ENCODE measurements at regions not wholly inside any gene's neighbourhood (a gene's known extent, or its start where the extent isn't known, plus 50 kb on each side); places are given as distances from the start of the nearest gene placed in this dataset.

DNA sequence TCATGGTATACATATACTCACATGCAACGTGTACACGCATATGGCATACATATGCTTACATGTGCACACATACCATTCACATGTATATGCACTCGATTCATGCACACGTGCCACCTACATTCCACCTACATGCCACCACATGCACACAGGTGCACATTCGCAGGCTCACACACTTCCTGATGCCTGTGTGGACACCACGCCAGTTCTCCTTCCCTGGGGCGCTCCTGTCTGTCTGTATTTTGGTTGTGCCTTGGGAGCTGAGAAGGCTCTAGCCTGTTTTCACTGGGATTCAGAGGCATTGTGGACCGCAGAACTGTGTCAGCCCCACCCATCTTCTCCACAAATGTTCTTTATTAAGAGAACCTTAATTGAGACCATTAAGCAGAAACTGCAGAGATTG lies 96.6 kb upstream of the CTDP1 start:
- TF ChIP-seq CTCF (IDR thresholded peaks at IDR 0.05) = no peak
- no peak overlapping the region for H3K27ac ChIP-seq
- intact Hi-C loops (cut with DNase I) = loop anchor here in 1 of 10 donors (10.0 kb wide), 1 partner anchor 62 kb away; no protein-coding TSS in a partner anchor
- peaks cover 0 to 15% (median 4%) of the 10 kb centered on the region in 9 donors for H3K4me1 ChIP-seq
- peaks cover 0 to 3% (median 0%) of the 10 kb centered on the region in 11 donors for H3K9me3 ChIP-seq
- ATAC-seq (no peak), DNase-seq (no peak)
- no peak overlapping the region for H3K4me3 ChIP-seq
- peaks cover 0 to 9% (median 0%) of the 10 kb centered on the region in 7 donors for H3K27me3 ChIP-seq
- 89 to 92% methylated on average over 8 of the region's 8 CpGs for WGBS, 2 donors
- no peaks in the 10 kb centered on the region for H3K36me3 ChIP-seq

- ATAC-seq = no peak
- H3K27me3 ChIP-seq = peaks cover 0 to 7% (median 0%) of the 10 kb centered on the region in 7 donors
- H3K4me1 ChIP-seq = peaks cover 0 to 15% (median 4%) of the 10 kb centered on the region in 9 donors
- DNase-seq = no peak
- no peak overlapping the region for H3K4me3 ChIP-seq
- intact Hi-C loops (cut with DNase I) = loop anchor here in 1 of 10 donors (10.0 kb wide), 1 partner anchor 61 kb away; no protein-coding TSS in a partner anchor
- no peak overlapping the region for H3K27ac ChIP-seq
- TF ChIP-seq CTCF (IDR thresholded peaks at IDR 0.05) = no peak
- peaks cover 0 to 3% (median 0%) of the 10 kb centered on the region in 11 donors for H3K9me3 ChIP-seq
- H3K36me3 ChIP-seq = no peaks in the 10 kb centered on the region
- 87 to 90% methylated on average over 13 of the region's 13 CpGs for WGBS, 2 donors
Measured at GRCh38 chr18:79583426-79583825, 96.2 kb upstream of the CTDP1 start.

DNA sequence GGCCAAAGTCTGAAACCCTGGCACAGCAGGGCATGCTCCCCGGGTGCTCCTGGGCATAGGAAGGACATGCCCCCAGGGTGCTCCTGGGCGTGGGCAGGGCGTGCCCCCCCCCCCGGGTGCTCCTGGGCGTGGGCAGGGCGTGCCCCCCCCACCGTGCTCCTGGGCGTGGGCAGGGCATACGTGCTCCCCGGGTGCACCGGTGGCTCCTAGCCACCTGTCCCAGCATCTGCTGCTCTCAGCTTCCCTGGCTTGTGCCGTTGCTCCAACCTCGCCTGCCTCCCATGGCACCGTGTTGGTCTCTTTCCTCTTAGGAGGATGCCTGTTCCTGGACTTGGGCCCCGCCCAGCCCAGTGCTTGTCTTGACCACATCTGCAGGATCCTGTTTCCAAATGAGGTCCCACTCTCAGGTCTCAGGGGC lies 95.6 kb upstream of the CTDP1 start:
- DNase-seq (no peak), ATAC-seq (no peak)
- H3K27ac ChIP-seq = no peak overlapping the region
- no peak for TF ChIP-seq CTCF (IDR thresholded peaks at IDR 0.05)
- no peaks in the 10 kb centered on the region for H3K36me3 ChIP-seq
- WGBS, 2 donors = 73 to 79% methylated on average over 10 to 15 of the region's 15 CpGs
- peaks cover 0 to 19% (median 5%) of the 10 kb centered on the region in 9 donors for H3K4me1 ChIP-seq
- intact Hi-C loops (cut with DNase I) = loop anchor here in 1 of 10 donors (10.0 kb wide), 1 partner anchor 61 kb away; no protein-coding TSS in a partner anchor
- peaks cover 0 to 3% (median 0%) of the 10 kb centered on the region in 11 donors for H3K9me3 ChIP-seq
- H3K4me3 ChIP-seq = no peak overlapping the region
- H3K27me3 ChIP-seq = peaks cover 0 to 5% (median 0%) of the 10 kb centered on the region in 7 donors

DNA sequence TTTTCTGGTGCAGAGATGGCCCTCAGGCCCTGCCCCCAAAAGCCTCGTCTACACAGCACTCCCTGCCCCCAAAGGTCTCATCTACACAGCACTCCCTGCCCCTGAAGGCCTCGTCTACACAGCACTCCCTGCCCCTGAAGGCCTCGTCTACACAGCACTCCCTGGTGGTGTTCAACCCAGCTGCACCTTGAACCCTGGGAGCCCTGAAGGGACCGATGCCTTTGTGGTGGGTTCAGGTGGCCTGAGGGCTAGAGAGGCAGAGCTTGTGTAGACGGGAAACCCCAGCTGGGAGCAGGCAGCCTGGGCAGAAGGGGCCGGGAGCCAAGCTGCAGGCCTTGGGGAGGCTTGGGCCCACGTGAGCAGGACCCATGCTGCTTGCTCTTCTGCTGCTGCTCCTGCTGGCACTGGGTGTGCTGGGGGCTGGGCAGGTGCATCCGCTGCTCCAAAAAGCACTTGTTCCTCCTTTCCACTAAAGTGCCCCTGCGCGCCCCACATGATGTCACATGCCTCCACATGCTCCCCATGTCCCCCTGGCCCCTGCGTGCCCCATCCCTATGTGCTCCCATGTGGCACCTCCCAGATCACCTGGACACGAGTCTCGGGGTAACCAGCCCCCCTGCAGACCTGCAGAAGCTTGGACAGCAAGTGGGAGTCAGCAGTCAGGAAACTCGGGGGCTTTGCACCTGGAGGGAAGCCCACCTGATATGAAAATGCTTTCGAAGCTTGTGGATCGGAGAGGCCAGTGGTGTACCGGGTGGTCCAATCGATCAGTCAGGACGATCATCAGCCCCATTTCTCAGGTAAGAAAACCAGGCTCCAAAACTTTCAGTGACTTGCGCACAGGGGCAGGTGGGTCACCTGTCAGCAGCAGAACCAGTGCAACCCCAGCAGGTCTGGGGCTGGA lies 94.9 kb upstream of the CTDP1 start:
- no peak overlapping the region for H3K27ac ChIP-seq
- TF ChIP-seq CTCF (IDR thresholded peaks at IDR 0.05) = no peak
- intact Hi-C loops (cut with DNase I) = loop anchor here in 1 of 10 donors (10.0 kb wide), 1 partner anchor 60 kb away; no protein-coding TSS in a partner anchor
- ATAC-seq (no peak), DNase-seq (no peak)
- no peak overlapping the region for H3K4me3 ChIP-seq
- H3K27me3 ChIP-seq = peaks cover 0 to 5% (median 0%) of the 10 kb centered on the region in 7 donors
- 84 to 89% methylated on average over 20 of the region's 20 CpGs for WGBS, 2 donors
- H3K36me3 ChIP-seq = no peaks in the 10 kb centered on the region
- peaks cover 0 to 3% (median 0%) of the 10 kb centered on the region in 11 donors for H3K9me3 ChIP-seq
- H3K4me1 ChIP-seq = peaks cover 0 to 27% (median 10%) of the 10 kb centered on the region in 9 donors
